Psoas muscle (tissue), 7 donors: ENCODE measurements at regions not wholly inside any gene's neighbourhood (a gene's known extent, or its start where the extent isn't known, plus 50 kb on each side); places are given as distances from the start of the nearest gene placed in this dataset.

Experiments used
- ATAC-seq, 4 donors: fragments of 200-7000 bp; cut with Tn5 transposase; one replicate each; pipeline ENCODE4 v1.9.1; 2020; ENCODE audit warnings: moderate library complexity in 3 of 4, mild to moderate bottlenecking in 2 of 4
- DNase-seq, 2 donors: peaks; one replicate each; pipeline ENCODE4 v3.0.0-alpha.2; 2020
- H3K27ac ChIP-seq: fragments of 200-600 bp; one replicate; pipeline ENCODE4 v1.8.0; 2022
- H3K27me3 ChIP-seq, 3 donors: fragments of 200-600 bp in 1 of 3; one replicate each; pipeline versions ENCODE4 v1.6.1 to v1.8.0; 2013 to 2022; ENCODE audit warnings: low read length in 2 of 3, mild to moderate bottlenecking in 2 of 3, moderate library complexity in 1 of 3; ENCODE audit not compliant: insufficient read depth in 3 of 3
- H3K36me3 ChIP-seq, 2 donors: fragments of 200-600 bp in 1 of 2; one replicate each; pipeline versions ENCODE4 v1.6.1 to v1.8.0; 2013 to 2022; ENCODE audit warnings: low read depth in 1 of 2, mild to moderate bottlenecking in 1 of 2, moderate library complexity in 1 of 2; ENCODE audit not compliant: insufficient read depth in 1 of 2
- H3K4me1 ChIP-seq: fragments of 200-600 bp; one replicate; pipeline ENCODE4 v1.8.0; 2022
- H3K4me3 ChIP-seq: fragments of 200-600 bp; one replicate; pipeline ENCODE4 v1.8.0; 2022; ENCODE audit warnings: mild to moderate bottlenecking
- H3K9me3 ChIP-seq: fragments of 200-600 bp; one replicate; pipeline ENCODE4 v1.8.0; 2022
- CTCF ChIP-seq: fragments of 200-600 bp; IDR thresholded peaks from one replicate; pipeline ENCODE4 v1.8.0; 2022; ENCODE audit warnings: antibody characterized with exemption
- WGBS, 3 donors: extraction: QIAGEN DNeasy Blood & Tissue Kit; methylation state at CpG; one replicate each; pipeline versions ENCODE4 v1.1.6 to v1.1.7; 2013; 5-methylcytosine and 5-hydroxymethylcytosine counted together
- intact Hi-C, 2 donors: fragments of 100-400 bp; cut with DNase I; formaldehyde crosslinking; loops; one replicate each; pipeline versions ENCODE4 v1.11.0 to v1.14.2; 2022
- donor health status: healthy with polysubstance abuse.
- donor health status: DM: no; HTN: no; CAD: no; lungs with moderate emphysema.
- donor health status: Bipolar disorder and iron deficiency.
- donor health status: healthy.
- donor health status: DM: yes; HTN: yes; CAD: no.
- donor health status: DM: no; HTN: no; CAD: no.
- donor health status: DM: yes; HTN: yes; CAD: no.

GRCh38 chr16:13680021-13680889 lies 239.7 kb upstream of the ERCC4 start:
- ATAC-seq = no peak
- no peak for TF ChIP-seq CTCF
- no peaks in the 10 kb centered on the region for H3K27me3 ChIP-seq

GRCh38 chr16:13684819-13685563 lies 235.0 kb upstream of the ERCC4 start:
- Histone ChIP-seq H3K27me3 (no peaks in the 10 kb centered on the region), H3K9me3 (no peaks in the 10 kb centered on the region), H3K27ac (no peak overlapping the region), H3K4me1 (no peaks in the 10 kb centered on the region), H3K4me3 (no peak overlapping the region), H3K36me3 (no peaks in the 10 kb centered on the region)
- WGBS, 3 donors = 85 to 91% (median 91%) methylated on average over 5 of the region's 5 CpGs
- DNase-seq (no peak), ATAC-seq (no peak)
- TF ChIP-seq CTCF = no peak
- intact Hi-C loops = no loop called here

More at GRCh38 chr16:13680021-13680889, 239.7 kb upstream of the ERCC4 start:
- H3K9me3 ChIP-seq = no peaks in the 10 kb centered on the region
- no peaks in the 10 kb centered on the region for H3K4me1 ChIP-seq
- no peaks in the 10 kb centered on the region for H3K36me3 ChIP-seq
- DNase-seq = no peak
- no peak overlapping the region for H3K27ac ChIP-seq
- no peak overlapping the region for H3K4me3 ChIP-seq
- 38 to 42% (median 41%) methylated on average over 1 of the region's 1 CpG for WGBS, 3 donors
- intact Hi-C loops = no loop called here

GRCh38 chr16:13696017-13696416 lies 223.9 kb upstream of the ERCC4 start:
- Histone ChIP-seq H3K27me3 (no peaks in the 10 kb centered on the region), H3K27ac (no peak overlapping the region), H3K4me1 (no peaks in the 10 kb centered on the region), H3K4me3 (no peak overlapping the region), H3K36me3 (no peaks in the 10 kb centered on the region), H3K9me3 (no peaks in the 10 kb centered on the region)
- TF ChIP-seq CTCF = no peak
- DNase-seq (no peak), ATAC-seq (no peak)
- intact Hi-C loops = no loop called here

GRCh38 chr16:13697013-13697412 lies 222.9 kb upstream of the ERCC4 start:
- TF ChIP-seq CTCF = no peak
- ATAC-seq (no peak), DNase-seq (no peak)
- no peaks in the 10 kb centered on the region for H3K4me1 ChIP-seq
- no peaks in the 10 kb centered on the region for H3K36me3 ChIP-seq
- H3K4me3 ChIP-seq = no peak overlapping the region
- no peaks in the 10 kb centered on the region for H3K9me3 ChIP-seq
- WGBS, 3 donors = 78 to 90% (median 88%) methylated on average over 1 of the region's 1 CpG
- intact Hi-C loops = no loop called here
- no peak overlapping the region for H3K27ac ChIP-seq
- H3K27me3 ChIP-seq = no peaks in the 10 kb centered on the region
